ENCODE measurements at regions not wholly inside any gene's neighbourhood (a gene's known extent, or its start where the extent isn't known, plus 50 kb on each side); places are given as distances from the start of the nearest gene placed in this dataset.

GRCh38 chr6:125511809-125512396 lies 210.1 kb upstream of the HDDC2 start:
- peaks cover 0 to 17% of the 10 kb centered on the region in 2 experiments; a peak in 2 of 4 replicates for H3K4me1 Mint-ChIP-seq
- H4K20me1 ChIP-seq (ENCODE audit: control insufficient read depth, insufficient read depth, insufficient read length): no peaks in the 10 kb centered on the region
- H3K4me1 ChIP-seq (ENCODE audit: insufficient read depth, low read length): no peaks in the 10 kb centered on the region; the same call in 1 of the 2 replicates
- H2AFZ ChIP-seq (ENCODE audit: low read length): no peak overlapping the region
- no peak overlapping the region for H4K5ac ChIP-seq (ENCODE audit: insufficient read length, low read depth, low read length)
- H3K56ac ChIP-seq (ENCODE audit: insufficient read length, low read depth, low read length): no peak overlapping the region
- no CpG with 5 or more reads among the region's 2 CpGs for WGBS (ENCODE audit: extremely low coverage, insufficient read length, low lambda C conversion rate)
- H3K4me2 ChIP-seq (ENCODE audit: insufficient read depth, insufficient read length, low read length): no peak overlapping the region
- no peak overlapping the region for H2BK120ac ChIP-seq (ENCODE audit: low read depth, low read length, poor library complexity, severe bottlenecking)
- DNase-seq: no peak
- H3K23me2 ChIP-seq (ENCODE audit: insufficient read length, low read depth, low read length, poor library complexity, severe bottlenecking): no peaks in the 10 kb centered on the region
- H3K18ac ChIP-seq (ENCODE audit: insufficient read length, low read depth, low read length): no peak overlapping the region
- no peaks in the 10 kb centered on the region for H3K27me3 Mint-ChIP-seq (ENCODE audit: low read depth)
- H2BK15ac ChIP-seq (ENCODE audit: low read depth, low read length): no peak overlapping the region
- H3K4ac ChIP-seq (ENCODE audit: low read depth, low read length): no peak overlapping the region
- no peak for TF ChIP-seq CTCF (conservative IDR thresholded peaks at IDR 0.05)
- no peak overlapping the region for H2BK20ac ChIP-seq (ENCODE audit: low read depth, low read length, poor library complexity, severe bottlenecking)
- H3K27ac Mint-ChIP-seq: no peak overlapping the region
- H3K9me3 Mint-ChIP-seq: peaks cover 23 to 24% of the 10 kb centered on the region in 2 experiments
- H3K9me3 ChIP-seq (ENCODE audit: control insufficient read depth, low read depth, low read length): no peaks in the 10 kb centered on the region
- H3K79me1 ChIP-seq (ENCODE audit: insufficient read depth, low read depth, low read length, poor library complexity, severe bottlenecking): no peaks in the 10 kb centered on the region
- peaks cover 0 to 14% (median 12%) of the 10 kb centered on the region in 3 experiments; a peak in 5 of 7 replicates for H3K36me3 Mint-ChIP-seq (ENCODE audit: insufficient read depth in 1 of 3, low read depth in 3 of 3)
- H3K23ac ChIP-seq (ENCODE audit: insufficient read length, low read depth, low read length): no peak overlapping the region
- no peak overlapping the region for H3K27ac ChIP-seq (ENCODE audit: insufficient read length, low read depth, low read length)
- H2AK5ac ChIP-seq (ENCODE audit: insufficient read length, low read length): no peak overlapping the region
- H2BK5ac ChIP-seq (ENCODE audit: insufficient read length, low read length): no peak overlapping the region
- no peak overlapping the region for H3K4me3 Mint-ChIP-seq
- no peaks in the 10 kb centered on the region for H3K79me2 ChIP-seq (ENCODE audit: insufficient read depth, low read length)
- no peak overlapping the region for H4K91ac ChIP-seq (ENCODE audit: insufficient read length, low read depth, low read length)
- no peak overlapping the region for H4K8ac ChIP-seq (replicated peaks; ENCODE audit: insufficient read length, low read depth, low read length)
- no peak overlapping the region for H3K9ac ChIP-seq (ENCODE audit: extremely low read depth, insufficient read length, low read length)
- no peak overlapping the region for H3T11ph ChIP-seq (ENCODE audit: low read length)
- H3K14ac ChIP-seq (ENCODE audit: insufficient read depth, low read length): no peak overlapping the region
- no peak overlapping the region for H2BK12ac ChIP-seq (ENCODE audit: insufficient read length, low read depth, low read length)
- no peaks in the 10 kb centered on the region for H3K27me3 ChIP-seq (ENCODE audit: insufficient read depth, low read length)
